ENCODE measurements at regions not wholly inside any gene's neighbourhood (a gene's known extent, or its start where the extent isn't known, plus 50 kb on each side); places are given as distances from the start of the nearest gene placed in this dataset.
"Not testable (repeated sequence)": the region's sequence is repeated elsewhere in the genome, so short reads cannot be mapped to it uniquely, and the experiment has no call there.

DNA sequence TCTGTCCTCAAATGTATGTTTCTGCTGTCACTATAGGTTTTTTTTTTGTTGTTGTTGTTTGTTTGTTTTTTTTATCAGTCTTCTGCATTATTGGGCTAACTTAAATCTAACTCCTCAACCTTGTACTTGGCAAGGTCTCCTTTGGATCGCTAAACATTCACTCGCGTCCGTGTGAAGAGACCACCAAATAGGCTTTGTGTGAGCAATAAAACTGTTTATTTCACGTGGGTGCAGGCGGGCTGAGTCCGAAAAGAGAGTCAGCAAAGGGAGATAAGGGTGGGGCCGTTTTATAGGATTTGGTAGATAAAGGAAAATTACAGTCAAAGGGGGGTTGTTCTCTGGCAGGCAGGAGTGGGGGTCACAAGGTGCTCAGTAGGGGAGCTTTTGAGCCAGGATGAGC lies 845.6 kb upstream of the ANO3 start:
- not testable (repeated sequence) for TF ChIP-seq POLR2A (IDR thresholded peaks at IDR 0.05; ENCODE audit: low read length); GATA1 (IDR thresholded peaks at IDR 0.05; ENCODE audit: low read depth, low read length)

All from erythroblast (primary cell).